ENCODE measurements at regions not wholly inside any gene's neighbourhood (a gene's known extent, or its start where the extent isn't known, plus 50 kb on each side); places are given as distances from the start of the nearest gene placed in this dataset.

- TF ChIP-seq ZNF580 (tag by site-specific recombination; IDR thresholded peaks at IDR 0.05): no peak
- TF ChIP-seq, protein P1, sequence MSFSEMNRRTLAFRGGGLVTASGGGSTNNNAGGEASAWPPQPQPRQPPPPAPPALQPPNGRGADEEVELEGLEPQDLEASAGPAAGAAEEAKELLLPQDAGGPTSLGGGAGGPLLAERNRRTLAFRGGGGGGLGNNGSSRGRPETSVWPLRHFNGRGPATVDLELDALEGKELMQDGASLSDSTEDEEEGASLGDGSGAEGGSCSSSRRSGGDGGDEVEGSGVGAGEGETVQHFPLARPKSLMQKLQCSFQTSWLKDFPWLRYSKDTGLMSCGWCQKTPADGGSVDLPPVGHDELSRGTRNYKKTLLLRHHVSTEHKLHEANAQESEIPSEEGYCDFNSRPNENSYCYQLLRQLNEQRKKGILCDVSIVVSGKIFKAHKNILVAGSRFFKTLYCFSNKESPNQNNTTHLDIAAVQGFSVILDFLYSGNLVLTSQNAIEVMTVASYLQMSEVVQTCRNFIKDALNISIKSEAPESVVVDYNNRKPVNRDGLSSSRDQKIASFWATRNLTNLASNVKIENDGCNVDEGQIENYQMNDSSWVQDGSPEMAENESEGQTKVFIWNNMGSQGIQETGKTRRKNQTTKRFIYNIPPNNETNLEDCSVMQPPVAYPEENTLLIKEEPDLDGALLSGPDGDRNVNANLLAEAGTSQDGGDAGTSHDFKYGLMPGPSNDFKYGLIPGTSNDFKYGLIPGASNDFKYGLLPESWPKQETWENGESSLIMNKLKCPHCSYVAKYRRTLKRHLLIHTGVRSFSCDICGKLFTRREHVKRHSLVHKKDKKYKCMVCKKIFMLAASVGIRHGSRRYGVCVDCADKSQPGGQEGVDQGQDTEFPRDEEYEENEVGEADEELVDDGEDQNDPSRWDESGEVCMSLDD (tag by site-specific recombination; IDR thresholded peaks at IDR 0.05): no peak
- no peak for TF ChIP-seq ZNF169 (tag by site-specific recombination; IDR thresholded peaks at IDR 0.05)
- POLR2A ChIA-PET: no interaction called here
- Histone ChIP-seq H3K9me3 (ENCODE audit: control insufficient read depth, insufficient read depth, low read depth, low read length) (no peaks in the 10 kb centered on the region), H3K4me1 (ENCODE audit: control insufficient read depth, insufficient read depth, low read length) (no peaks in the 10 kb centered on the region), H3K4me3 (ENCODE audit: low read depth, low read length) (no peak overlapping the region), H3K36me3 (ENCODE audit: control insufficient read depth in 2 of 2, insufficient read depth in 1 of 2, low read length in 2 of 2) (no peaks in the 10 kb centered on the region), H3K27ac (ENCODE audit: extremely low read depth, low read depth, low read length) (no peak overlapping the region)
- CTCF ChIA-PET: interaction anchor here (0.6 kb wide), 2 partner anchors 13 to 50 kb away, joined by 3 read pairs; no protein-coding TSS in a partner anchor
Observed at GRCh38 chrX:39144956-39145355, 343.7 kb downstream of the MID1IP1 start.

DNA sequence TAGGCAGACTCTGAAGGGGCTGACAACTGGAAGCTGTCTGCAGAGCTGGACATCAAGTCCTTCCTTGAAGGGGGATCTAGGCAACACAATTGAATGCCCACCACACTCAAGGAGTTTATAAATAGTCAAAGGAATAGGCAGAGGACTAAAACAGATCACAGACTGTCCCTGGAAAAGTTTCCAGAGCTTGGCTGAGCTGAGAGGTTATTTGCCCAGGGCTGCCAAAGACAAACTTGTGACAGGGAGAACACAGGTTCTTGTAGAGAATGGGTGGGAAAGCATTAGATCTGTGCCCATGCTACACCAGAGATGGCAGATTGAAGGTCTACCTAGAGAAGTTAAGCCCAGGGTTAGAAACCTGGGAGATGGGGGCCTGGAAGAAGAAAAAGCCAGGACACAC is 344.6 kb downstream of the MID1IP1 start:
- ChIA-PET CTCF (interaction anchor here (0.7 kb wide), 1 partner anchor 394 kb away, joined by 4 read pairs; no protein-coding TSS in a partner anchor), POLR2A (no interaction called here)
- no peak for TF ChIP-seq ZNF510 (tag by site-specific recombination; IDR thresholded peaks at IDR 0.05; ENCODE audit: insufficient replicate concordance)
- no peak for TF ChIP-seq ZNF664 (tag by site-specific recombination; IDR thresholded peaks at IDR 0.05)
- TF ChIP-seq ZNF791 (tag by site-specific recombination; IDR thresholded peaks at IDR 0.05): no peak
- no peak for TF ChIP-seq ZNF23 (tag by site-specific recombination; IDR thresholded peaks at IDR 0.05; ENCODE audit: borderline replicate concordance)
- TF ChIP-seq GFI1B (tag by site-specific recombination; IDR thresholded peaks at IDR 0.05): no peak
- no peak for TF ChIP-seq ZNF202 (tag by site-specific recombination; IDR thresholded peaks at IDR 0.05; ENCODE audit: borderline replicate concordance)
- no peak overlapping the region for H3K4me3 ChIP-seq (ENCODE audit: low read depth, low read length)
- no peak overlapping the region for H3K27ac ChIP-seq (ENCODE audit: extremely low read depth, low read depth, low read length)
- no peaks in the 10 kb centered on the region for H3K9me3 ChIP-seq (ENCODE audit: control insufficient read depth, insufficient read depth, low read depth, low read length)
- no peaks in the 10 kb centered on the region for H3K4me1 ChIP-seq (ENCODE audit: control insufficient read depth, insufficient read depth, low read length)
- H3K36me3 ChIP-seq (ENCODE audit: control insufficient read depth in 2 of 2, insufficient read depth in 1 of 2, low read length in 2 of 2): no peaks in the 10 kb centered on the region

DNA sequence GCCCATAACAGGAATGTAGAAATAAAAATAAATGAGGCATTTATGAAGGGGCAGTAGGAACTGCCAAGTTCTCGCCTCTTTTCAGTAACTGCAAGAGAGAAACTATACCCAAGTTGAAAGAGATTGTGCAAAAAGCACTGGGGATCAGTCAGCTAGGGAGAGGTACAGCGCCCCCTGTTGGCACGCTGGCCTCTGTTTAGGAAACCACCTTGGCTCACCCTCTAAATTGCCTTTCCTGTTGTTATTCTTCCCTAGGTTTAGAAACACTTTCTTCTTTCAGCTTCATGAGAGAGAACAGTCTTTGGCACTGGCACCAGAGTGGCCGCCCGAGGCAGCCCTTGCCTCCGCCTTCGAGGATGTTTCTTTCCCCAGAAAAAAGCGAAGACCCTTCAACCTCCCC is 348.5 kb downstream of the MID1IP1 start:
- no peaks in the 10 kb centered on the region for H3K36me3 ChIP-seq (ENCODE audit: control insufficient read depth in 2 of 2, insufficient read depth in 1 of 2, low read length in 2 of 2)
- no peaks in the 10 kb centered on the region for H3K9me3 ChIP-seq (ENCODE audit: control insufficient read depth, insufficient read depth, low read depth, low read length)
- H3K27ac ChIP-seq (ENCODE audit: extremely low read depth, low read depth, low read length): no peak overlapping the region
- ChIA-PET CTCF (interaction anchor here (0.6 to 2.4 kb wide), 17 partner anchors 9 to 485 kb away, joined by 3 to 23 read pairs (median 4); no protein-coding TSS in a partner anchor), POLR2A (no interaction called here)
- no peaks in the 10 kb centered on the region for H3K4me1 ChIP-seq (ENCODE audit: control insufficient read depth, insufficient read depth, low read length)
- TF ChIP-seq ZNF660 (tag by site-specific recombination; IDR thresholded peaks at IDR 0.05): 0 out of 2 replicates have a peak, but pooled peaks have one; percentile 16
- no peak for TF ChIP-seq GLIS1 (tag by site-specific recombination; IDR thresholded peaks at IDR 0.05)
- TF ChIP-seq, protein P2, sequence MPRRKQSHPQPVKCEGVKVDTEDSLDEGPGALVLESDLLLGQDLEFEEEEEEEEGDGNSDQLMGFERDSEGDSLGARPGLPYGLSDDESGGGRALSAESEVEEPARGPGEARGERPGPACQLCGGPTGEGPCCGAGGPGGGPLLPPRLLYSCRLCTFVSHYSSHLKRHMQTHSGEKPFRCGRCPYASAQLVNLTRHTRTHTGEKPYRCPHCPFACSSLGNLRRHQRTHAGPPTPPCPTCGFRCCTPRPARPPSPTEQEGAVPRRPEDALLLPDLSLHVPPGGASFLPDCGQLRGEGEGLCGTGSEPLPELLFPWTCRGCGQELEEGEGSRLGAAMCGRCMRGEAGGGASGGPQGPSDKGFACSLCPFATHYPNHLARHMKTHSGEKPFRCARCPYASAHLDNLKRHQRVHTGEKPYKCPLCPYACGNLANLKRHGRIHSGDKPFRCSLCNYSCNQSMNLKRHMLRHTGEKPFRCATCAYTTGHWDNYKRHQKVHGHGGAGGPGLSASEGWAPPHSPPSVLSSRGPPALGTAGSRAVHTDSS (tag by site-specific recombination; IDR thresholded peaks at IDR 0.05): no peak
- H3K4me3 ChIP-seq (ENCODE audit: low read depth, low read length): no peak overlapping the region

DNA sequence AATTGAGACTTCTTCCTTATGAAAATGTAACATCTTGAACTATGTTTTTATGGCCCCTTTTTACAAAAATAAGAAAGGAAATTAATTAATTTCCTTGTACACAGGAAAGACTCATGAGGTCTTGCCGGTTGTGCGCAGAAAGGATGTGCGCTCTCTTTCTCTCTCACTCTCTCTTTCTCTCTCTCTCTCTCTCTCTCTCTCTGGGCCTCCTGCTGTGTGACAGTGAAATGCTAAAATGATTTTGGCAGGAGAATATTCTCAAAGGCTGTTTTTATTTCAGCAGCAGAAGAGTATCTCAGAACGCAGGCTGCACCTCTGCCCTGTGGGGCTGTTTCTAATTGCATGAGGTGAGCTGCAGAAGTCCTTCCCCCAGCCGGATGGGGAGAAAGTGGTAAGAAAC is 349.0 kb downstream of the MID1IP1 start:
- no peak overlapping the region for H3K4me3 ChIP-seq (ENCODE audit: low read depth, low read length)
- H3K36me3 ChIP-seq (ENCODE audit: control insufficient read depth in 2 of 2, insufficient read depth in 1 of 2, low read length in 2 of 2): no peaks in the 10 kb centered on the region
- H3K27ac ChIP-seq (ENCODE audit: extremely low read depth, low read depth, low read length): no peak overlapping the region
- POLR2A ChIA-PET: no interaction called here
- CTCF ChIA-PET: interaction anchor here (0.6 to 2.4 kb wide), 17 partner anchors 9 to 489 kb away, joined by 3 to 23 read pairs (median 4); no protein-coding TSS in a partner anchor
- no peaks in the 10 kb centered on the region for H3K4me1 ChIP-seq (ENCODE audit: control insufficient read depth, insufficient read depth, low read length)
- H3K9me3 ChIP-seq (ENCODE audit: control insufficient read depth, insufficient read depth, low read depth, low read length): no peaks in the 10 kb centered on the region
- TF ChIP-seq ZNF596 (tag by site-specific recombination; IDR thresholded peaks at IDR 0.05): peak; percentile 60; the same call in 1 of the 2 replicates
- TF ChIP-seq HOXD13 (CRISPR knock-in tag; IDR thresholded peaks at IDR 0.05; ENCODE audit: borderline replicate concordance): no peak
- no peak for TF ChIP-seq ZNF518A (tag by site-specific recombination; conservative IDR thresholded peaks at IDR 0.05; ENCODE audit: low read depth)
- TF ChIP-seq, protein P3, sequence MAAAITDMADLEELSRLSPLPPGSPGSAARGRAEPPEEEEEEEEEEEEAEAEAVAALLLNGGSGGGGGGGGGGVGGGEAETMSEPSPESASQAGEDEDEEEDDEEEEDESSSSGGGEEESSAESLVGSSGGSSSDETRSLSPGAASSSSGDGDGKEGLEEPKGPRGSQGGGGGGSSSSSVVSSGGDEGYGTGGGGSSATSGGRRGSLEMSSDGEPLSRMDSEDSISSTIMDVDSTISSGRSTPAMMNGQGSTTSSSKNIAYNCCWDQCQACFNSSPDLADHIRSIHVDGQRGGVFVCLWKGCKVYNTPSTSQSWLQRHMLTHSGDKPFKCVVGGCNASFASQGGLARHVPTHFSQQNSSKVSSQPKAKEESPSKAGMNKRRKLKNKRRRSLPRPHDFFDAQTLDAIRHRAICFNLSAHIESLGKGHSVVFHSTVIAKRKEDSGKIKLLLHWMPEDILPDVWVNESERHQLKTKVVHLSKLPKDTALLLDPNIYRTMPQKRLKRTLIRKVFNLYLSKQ (tag by site-specific recombination; IDR thresholded peaks at IDR 0.05; ENCODE audit: borderline replicate concordance): no peak
- TF ChIP-seq ZNF114 (tag by site-specific recombination; IDR thresholded peaks at IDR 0.05): no peak

All from HEK293 (cell line).